ENCODE measurements at regions not wholly inside any gene's neighbourhood (a gene's known extent, or its start where the extent isn't known, plus 50 kb on each side); places are given as distances from the start of the nearest gene placed in this dataset.
"Not testable (repeated sequence)": the region's sequence is repeated elsewhere in the genome, so short reads cannot be mapped to it uniquely, and the experiment has no call there.

GRCh38 chr4:57342411-57342810 lies 232.2 kb upstream of the IGFBP7 start:
- ChIA-PET POLR2A (ENCODE audit: unreplicated experiment) (no interaction called here), CTCF (no interaction called here)
- H2AFZ ChIP-seq (ENCODE audit: low read length) = no peak overlapping the region
- peak overlapping the region; percentile 9; the same call in 1 of the 2 replicates for H3K27ac ChIP-seq (ENCODE audit: low read length)
- no peaks in the 10 kb centered on the region for H3K9me3 ChIP-seq (ENCODE audit: low read length)
- H3K4me3 ChIP-seq (ENCODE audit: low read length) = no peak overlapping the region
- BruUV-seq (replicated peaks) = no TSS peak
- no peak overlapping the region for H3K9ac ChIP-seq (ENCODE audit: low read length)
- TF ChIP-seq EZH2 (IDR thresholded peaks at IDR 0.05; ENCODE audit: low read length, unreplicated experiment) = no peak
- TF ChIP-seq EZH2phosphoT487 (IDR thresholded peaks at IDR 0.05; ENCODE audit: borderline replicate concordance, low read length) = no peak
- TF ChIP-seq, protein P1, sequence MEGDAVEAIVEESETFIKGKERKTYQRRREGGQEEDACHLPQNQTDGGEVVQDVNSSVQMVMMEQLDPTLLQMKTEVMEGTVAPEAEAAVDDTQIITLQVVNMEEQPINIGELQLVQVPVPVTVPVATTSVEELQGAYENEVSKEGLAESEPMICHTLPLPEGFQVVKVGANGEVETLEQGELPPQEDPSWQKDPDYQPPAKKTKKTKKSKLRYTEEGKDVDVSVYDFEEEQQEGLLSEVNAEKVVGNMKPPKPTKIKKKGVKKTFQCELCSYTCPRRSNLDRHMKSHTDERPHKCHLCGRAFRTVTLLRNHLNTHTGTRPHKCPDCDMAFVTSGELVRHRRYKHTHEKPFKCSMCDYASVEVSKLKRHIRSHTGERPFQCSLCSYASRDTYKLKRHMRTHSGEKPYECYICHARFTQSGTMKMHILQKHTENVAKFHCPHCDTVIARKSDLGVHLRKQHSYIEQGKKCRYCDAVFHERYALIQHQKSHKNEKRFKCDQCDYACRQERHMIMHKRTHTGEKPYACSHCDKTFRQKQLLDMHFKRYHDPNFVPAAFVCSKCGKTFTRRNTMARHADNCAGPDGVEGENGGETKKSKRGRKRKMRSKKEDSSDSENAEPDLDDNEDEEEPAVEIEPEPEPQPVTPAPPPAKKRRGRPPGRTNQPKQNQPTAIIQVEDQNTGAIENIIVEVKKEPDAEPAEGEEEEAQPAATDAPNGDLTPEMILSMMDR (conservative IDR thresholded peaks at IDR 0.05; ENCODE audit: low read depth, low read length) = no peak
- peaks cover 10% of the 10 kb centered on the region for H3K4me1 ChIP-seq (ENCODE audit: insufficient read depth, low read length)
- ATAC-seq = peak; percentile 37
- H3K27me3 ChIP-seq (ENCODE audit: low read length) = no peaks in the 10 kb centered on the region; the same call in 1 of the 2 replicates
- no peaks in the 10 kb centered on the region for H3K9me2 ChIP-seq (replicated peaks; ENCODE audit: low read length)
- H3F3A ChIP-seq (ENCODE audit: low read length, unreplicated experiment) = no peaks in the 10 kb centered on the region
- intact Hi-C loops (cut with micrococcal nuclease) = no loop called here
- no peaks in the 10 kb centered on the region for H4K20me1 ChIP-seq (ENCODE audit: low read length)
- peak; percentile 83 for DNase-seq
- H3K4me2 ChIP-seq (ENCODE audit: low read length) = peak overlapping the region; percentile 49
- H3K79me2 ChIP-seq (ENCODE audit: low read length) = no peaks in the 10 kb centered on the region
- no peaks in the 10 kb centered on the region for H3K36me3 ChIP-seq (ENCODE audit: low read depth, low read length)

- CTCF ChIA-PET; H2AFZ ChIP-seq (ENCODE audit: low read length); H3K4me2 ChIP-seq (ENCODE audit: low read length); H3F3A ChIP-seq (ENCODE audit: low read length, unreplicated experiment); H3K9me3 ChIP-seq (ENCODE audit: low read length); H3K79me2 ChIP-seq (ENCODE audit: low read length); BruUV-seq (replicated peaks); H3K27ac ChIP-seq (ENCODE audit: low read length); ATAC-seq; H3K9ac ChIP-seq (ENCODE audit: low read length); DNase-seq; H3K9me2 ChIP-seq (replicated peaks; ENCODE audit: low read length); H3K4me3 ChIP-seq (ENCODE audit: low read length); intact Hi-C loops (cut with micrococcal nuclease); H3K36me3 ChIP-seq (ENCODE audit: low read depth, low read length); H4K20me1 ChIP-seq (ENCODE audit: low read length); H3K4me1 ChIP-seq (ENCODE audit: insufficient read depth, low read length); POLR2A ChIA-PET (ENCODE audit: unreplicated experiment): not testable (repeated sequence)
- H3K27me3 ChIP-seq (ENCODE audit: low read length) = peaks cover 10% of the 10 kb centered on the region; the same call in 1 of the 2 replicates
These were observed 228.7 kb upstream of the IGFBP7 start for GRCh38 chr4:57338861-57339260.

GRCh38 chr4:57333684-57334083 lies 223.5 kb upstream of the IGFBP7 start:
- no peak for DNase-seq
- H3K9me2 ChIP-seq (replicated peaks; ENCODE audit: low read length) = no peaks in the 10 kb centered on the region
- H3K27me3 ChIP-seq (ENCODE audit: low read length) = peaks cover 19% of the 10 kb centered on the region; the same call in 1 of the 2 replicates
- H3K36me3 ChIP-seq (ENCODE audit: low read depth, low read length) = no peaks in the 10 kb centered on the region
- H3K9ac ChIP-seq (ENCODE audit: low read length) = no peak overlapping the region
- intact Hi-C loops (cut with micrococcal nuclease) = no loop called here
- H3K79me2 ChIP-seq (ENCODE audit: low read length) = no peaks in the 10 kb centered on the region
- no peaks in the 10 kb centered on the region for H3K9me3 ChIP-seq (ENCODE audit: low read length)
- H4K20me1 ChIP-seq (ENCODE audit: low read length) = no peaks in the 10 kb centered on the region
- CTCF ChIA-PET = no interaction called here
- no peaks in the 10 kb centered on the region for H3K4me1 ChIP-seq (ENCODE audit: insufficient read depth, low read length)
- POLR2A ChIA-PET (ENCODE audit: unreplicated experiment) = no interaction called here
- peak overlapping the region; percentile 11; the same call in 1 of the 2 replicates for H2AFZ ChIP-seq (ENCODE audit: low read length)
- H3F3A ChIP-seq (ENCODE audit: low read length, unreplicated experiment) = no peaks in the 10 kb centered on the region
- no TSS peak for BruUV-seq (replicated peaks)
- no peak overlapping the region for H3K4me3 ChIP-seq (ENCODE audit: low read length)
- TF ChIP-seq EZH2 (IDR thresholded peaks at IDR 0.05; ENCODE audit: low read length, unreplicated experiment) (no peak), EZH2phosphoT487 (IDR thresholded peaks at IDR 0.05; ENCODE audit: borderline replicate concordance, low read length) (no peak)
- TF ChIP-seq, protein P1 (conservative IDR thresholded peaks at IDR 0.05; ENCODE audit: low read depth, low read length) = no peak
- H3K4me2 ChIP-seq (ENCODE audit: low read length) = no peak overlapping the region
- no peak overlapping the region for H3K27ac ChIP-seq (ENCODE audit: low read length)
- ATAC-seq = no peak

Measured in PC-3 (cell line).